C4-2B (cell line): ENCODE measurements at regions not wholly inside any gene's neighbourhood (a gene's known extent, or its start where the extent isn't known, plus 50 kb on each side); places are given as distances from the start of the nearest gene placed in this dataset.

ENCODE experiments used
- CTCF ChIP-seq: fragments of 450-650 bp; conservative IDR thresholded peaks from 2 replicates; pipeline ENCODE4 v1.5.1; 2017; ENCODE audit warnings: mild to moderate bottlenecking
- ZFX ChIP-seq: fragments of 450-650 bp; IDR thresholded peaks from 2 replicates; pipeline ENCODE4 v1.6.1; 2017

DNA sequence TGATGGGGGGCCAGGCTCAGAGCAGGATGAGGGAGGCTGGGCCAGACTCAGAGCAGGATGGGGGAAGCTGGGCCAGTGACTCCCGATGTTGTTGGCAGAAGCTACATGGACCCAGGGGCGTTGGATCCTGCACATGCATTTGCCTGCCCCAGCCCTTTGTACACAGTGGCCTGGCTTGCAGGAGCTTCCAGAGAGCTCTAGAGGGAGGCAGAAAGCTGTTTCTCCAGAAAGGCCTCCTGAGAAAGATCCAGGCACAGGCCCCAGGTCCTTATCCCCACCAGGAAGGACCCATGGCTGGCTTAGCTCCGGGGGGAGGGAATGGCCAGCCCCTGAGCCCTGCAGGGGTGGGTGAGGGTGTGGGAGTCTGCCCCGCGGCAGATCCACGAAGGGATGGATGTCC, 106.6 kb upstream of the ACTRT2 start:
- TF ChIP-seq CTCF = no peak
- no peak for TF ChIP-seq ZFX
